Lower leg skin (tissue), 4 donors: ENCODE measurements at regions not wholly inside any gene's neighbourhood (a gene's known extent, or its start where the extent isn't known, plus 50 kb on each side); places are given as distances from the start of the nearest gene placed in this dataset.

Experiments used
- DNase-seq, 2 donors: peaks; one replicate each; pipeline ENCODE4 v3.0.0-alpha.2; 2019; ENCODE audit warnings: low spot score in 2 of 2
- H3K4me3 ChIP-seq: fragments of 200-600 bp; sonication (generic); 2 replicates; pipeline ENCODE4 v1.5.1; 2017; ENCODE audit warnings: mild to moderate bottlenecking, low read depth; ENCODE audit not compliant: poor library complexity, severe bottlenecking
- CTCF ChIP-seq, 3 donors: fragments of 450-650 bp; IDR thresholded peaks; one replicate each; pipeline ENCODE4 v1.5.1; 2016; ENCODE audit warnings: antibody characterized with exemption in 3 of 3, mild to moderate bottlenecking in 3 of 3, moderate library complexity in 2 of 3
- POLR2A ChIP-seq, 2 donors: fragments of 450-650 bp; IDR thresholded peaks; one replicate each; pipeline ENCODE4 v1.6.1; 2016 to 2017; ENCODE audit warnings: antibody characterized with exemption in 2 of 2, mild to moderate bottlenecking in 1 of 2, moderate library complexity in 1 of 2
- WGBS, 2 donors: methylation state at CpG; one replicate each; pipeline ENCODE4 v1.1.5; 2018; 5-methylcytosine and 5-hydroxymethylcytosine counted together
- intact Hi-C: fragments of 100-400 bp; cut with DNase I; formaldehyde crosslinking; loops from one replicate; pipeline ENCODE4 v1.15.0; 2023; ENCODE audit warnings: low total_unique reads

- H3K4me3 ChIP-seq: no peak overlapping the region
- TF ChIP-seq CTCF (IDR thresholded peaks at IDR 0.05) (no peak), POLR2A (IDR thresholded peaks at IDR 0.05) (no peak)
- 79 to 83% methylated on average over 2 of the region's 2 CpGs for WGBS, 2 donors
- no peak for DNase-seq
- intact Hi-C loops: no loop called here
These were observed 157.2 kb upstream of the TMPO start for GRCh38 chr12:98358144-98358543.

GRCh38 chr12:98359856-98360255 lies 155.5 kb upstream of the TMPO start:
- no peak for DNase-seq
- H3K4me3 ChIP-seq: no peak overlapping the region
- intact Hi-C loops: no loop called here
- WGBS, 2 donors: 68 to 76% methylated on average over 6 of the region's 6 CpGs
- TF ChIP-seq CTCF (IDR thresholded peaks at IDR 0.05): no peak
- TF ChIP-seq POLR2A (IDR thresholded peaks at IDR 0.05): no peak

- no peak overlapping the region for H3K4me3 ChIP-seq
- TF ChIP-seq POLR2A (IDR thresholded peaks at IDR 0.05) (no peak), CTCF (IDR thresholded peaks at IDR 0.05) (no peak)
- DNase-seq: no peak
- WGBS, 2 donors: 51 to 53% methylated on average over 3 of the region's 3 CpGs
- intact Hi-C loops: no loop called here
These were observed 155.0 kb upstream of the TMPO start for GRCh38 chr12:98360401-98360800.

GRCh38 chr12:98369581-98369980 lies 145.8 kb upstream of the TMPO start:
- DNase-seq: no peak
- H3K4me3 ChIP-seq: no peak overlapping the region
- TF ChIP-seq CTCF (IDR thresholded peaks at IDR 0.05): no peak
- no peak for TF ChIP-seq POLR2A (IDR thresholded peaks at IDR 0.05)
- intact Hi-C loops: no loop called here
- WGBS, 2 donors: 38 to 39% methylated on average over 4 of the region's 4 CpGs

GRCh38 chr12:98370976-98371375 lies 144.4 kb upstream of the TMPO start:
- DNase-seq: no peak
- no peak overlapping the region for H3K4me3 ChIP-seq
- TF ChIP-seq CTCF (IDR thresholded peaks at IDR 0.05) (no peak), POLR2A (IDR thresholded peaks at IDR 0.05) (no peak)
- intact Hi-C loops: no loop called here
- WGBS, 2 donors: 71 to 86% methylated on average over 1 of the region's 1 CpG

GRCh38 chr12:98371419-98371818 lies 144.0 kb upstream of the TMPO start:
- no peak for DNase-seq
- TF ChIP-seq CTCF (IDR thresholded peaks at IDR 0.05): no peak
- TF ChIP-seq POLR2A (IDR thresholded peaks at IDR 0.05): no peak
- no peak overlapping the region for H3K4me3 ChIP-seq
- intact Hi-C loops: no loop called here
- 56 to 65% methylated on average over 3 of the region's 3 CpGs for WGBS, 2 donors
